Cardiac muscle cell (in vitro differentiated cells and primary cell): ENCODE measurements at regions not wholly inside any gene's neighbourhood (a gene's known extent, or its start where the extent isn't known, plus 50 kb on each side); places are given as distances from the start of the nearest gene placed in this dataset.
A peak's percentile ranks its signal among the peaks of the same experiment; 100 is the strongest.

Experiments
- DNase-seq, 2 donors: peaks; one replicate each; pipeline versions ENCODE4 v3.0.0 to v3.0.0-alpha.2; 2010 to 2017; ENCODE audit warnings: low read depth in 1 of 2, low spot score in 1 of 2
- H3K27ac ChIP-seq: fragments of 200-600 bp; sonication (generic); 2 replicates; pipeline ENCODE4 v1.5.1; 2016
- H3K27me3 ChIP-seq: fragments of 200-600 bp; sonication (generic); 2 replicates; pipeline ENCODE4 v1.6.0; 2016; ENCODE audit warnings: control low read depth
- H3K36me3 ChIP-seq: fragments of 200-600 bp; sonication (generic); 2 replicates; pipeline ENCODE4 v1.5.1; 2016; ENCODE audit warnings: control low read depth
- H3K4me1 ChIP-seq: fragments of 200-600 bp; sonication (generic); 2 replicates; pipeline ENCODE4 v1.8.1; 2017; ENCODE audit warnings: low read depth, mild to moderate bottlenecking, mixed run types
- H3K4me3 ChIP-seq: fragments of 200-600 bp; sonication (generic); 2 replicates; pipeline ENCODE4 v1.5.1; 2016; ENCODE audit warnings: mild to moderate bottlenecking
- H3K9me3 ChIP-seq: fragments of 200-600 bp; sonication (generic); 2 replicates; pipeline ENCODE4 v1.5.1; 2017; ENCODE audit warnings: low read depth, mild to moderate bottlenecking, control low read depth
- CTCF ChIP-seq: IDR thresholded peaks from 2 replicates; pipeline ENCODE4 v1.5.1; 2012; ENCODE audit warnings: low read depth, mild to moderate bottlenecking, low read length

GRCh38 chr18:67041334-67041733 is 437.4 kb upstream of the CDH19 start:
- Histone ChIP-seq H3K4me1 (no peaks in the 10 kb centered on the region), H3K36me3 (no peaks in the 10 kb centered on the region), H3K27me3 (no peaks in the 10 kb centered on the region), H3K9me3 (no peaks in the 10 kb centered on the region), H3K4me3 (no peak overlapping the region), H3K27ac (no peak overlapping the region)
- TF ChIP-seq CTCF: no peak
- no peak for DNase-seq

GRCh38 chr18:67035026-67035425 is 431.1 kb upstream of the CDH19 start:
- no peak for DNase-seq
- no peak for TF ChIP-seq CTCF
- Histone ChIP-seq H3K9me3 (no peaks in the 10 kb centered on the region), H3K4me1 (no peaks in the 10 kb centered on the region), H3K4me3 (no peak overlapping the region), H3K36me3 (no peaks in the 10 kb centered on the region), H3K27me3 (no peaks in the 10 kb centered on the region), H3K27ac (no peak overlapping the region)

GRCh38 chr18:67023059-67023458 is 419.2 kb upstream of the CDH19 start:
- TF ChIP-seq CTCF: no peak
- Histone ChIP-seq H3K27ac (no peak overlapping the region), H3K9me3 (no peaks in the 10 kb centered on the region), H3K4me1 (no peaks in the 10 kb centered on the region), H3K36me3 (no peaks in the 10 kb centered on the region), H3K4me3 (no peak overlapping the region), H3K27me3 (no peaks in the 10 kb centered on the region)
- no peak for DNase-seq

GRCh38 chr18:67010919-67011318 is 407.0 kb upstream of the CDH19 start:
- no peaks in the 10 kb centered on the region for H3K9me3 ChIP-seq
- H3K36me3 ChIP-seq: no peaks in the 10 kb centered on the region
- no peak overlapping the region for H3K4me3 ChIP-seq
- no peaks in the 10 kb centered on the region for H3K4me1 ChIP-seq
- TF ChIP-seq CTCF: no peak
- no peaks in the 10 kb centered on the region for H3K27me3 ChIP-seq
- H3K27ac ChIP-seq: no peak overlapping the region
- DNase-seq: peak in 1 of 2 donors; percentile 1

- no peak for DNase-seq
- Histone ChIP-seq H3K4me1 (no peaks in the 10 kb centered on the region), H3K27me3 (no peaks in the 10 kb centered on the region), H3K27ac (no peak overlapping the region), H3K36me3 (no peaks in the 10 kb centered on the region), H3K4me3 (no peak overlapping the region), H3K9me3 (no peaks in the 10 kb centered on the region)
- TF ChIP-seq CTCF: no peak
These were observed 404.1 kb upstream of the CDH19 start for GRCh38 chr18:67007999-67008398.

- TF ChIP-seq CTCF: no peak
- Histone ChIP-seq H3K9me3 (no peaks in the 10 kb centered on the region), H3K27me3 (no peaks in the 10 kb centered on the region), H3K27ac (no peak overlapping the region), H3K4me3 (no peak overlapping the region), H3K4me1 (no peaks in the 10 kb centered on the region), H3K36me3 (no peaks in the 10 kb centered on the region)
- DNase-seq: no peak
These were observed 403.2 kb upstream of the CDH19 start for GRCh38 chr18:67007085-67007484.
